Mammary epithelial cell (primary cell): ENCODE measurements at regions not wholly inside any gene's neighbourhood (a gene's known extent, or its start where the extent isn't known, plus 50 kb on each side); places are given as distances from the start of the nearest gene placed in this dataset.

ENCODE experiments used
- CTCF ChIP-seq, 2 donors: IDR thresholded peaks in 1 of 2; conservative IDR thresholded peaks in 1 of 2; 2 replicates each; pipeline ENCODE4 v1.5.1; 2011 to 2012; ENCODE audit warnings: inconsistent platforms in 2 of 2, low read length in 2 of 2, mild to moderate bottlenecking in 2 of 2, control low read depth in 1 of 2, low read depth in 1 of 2; ENCODE audit not compliant: insufficient read depth in 1 of 2; ENCODE audit errors: extremely low read depth in 1 of 2
- EZH2 ChIP-seq: IDR thresholded peaks from 2 replicates; pipeline ENCODE4 v1.6.1; 2012; ENCODE audit warnings: low read length, inconsistent platforms, borderline replicate concordance

DNA sequence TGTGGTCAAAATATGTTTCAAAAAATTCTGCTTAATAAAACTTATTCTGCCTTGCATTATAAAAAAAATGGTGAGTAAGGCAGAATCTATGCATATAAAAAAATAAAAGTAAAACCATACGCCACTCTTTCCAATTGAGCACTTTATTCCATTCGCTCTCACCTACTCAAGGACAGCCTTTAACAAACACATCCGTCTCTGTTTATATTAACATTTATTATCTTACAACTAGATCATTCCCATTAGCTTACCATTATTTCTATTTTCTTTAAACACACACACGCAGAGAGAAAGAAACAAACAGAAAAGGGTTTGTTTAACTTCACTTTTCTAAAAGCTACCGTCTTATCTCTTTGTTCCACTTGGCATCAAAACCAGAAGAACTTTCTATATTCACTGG lies 598.9 kb upstream of the CHRM3 start:
- TF ChIP-seq CTCF (conservative IDR thresholded peaks at IDR 0.05 in 1 of 2, IDR thresholded peaks at IDR 0.05 in 1 of 2; ENCODE audit: extremely low read depth in 1 of 2, insufficient read depth in 1 of 2, low read depth in 1 of 2, low read length in 2 of 2) (no peak), EZH2 (no peak)
